Thoracic aorta (tissue), 2 donors: ENCODE measurements at regions not wholly inside any gene's neighbourhood (a gene's known extent, or its start where the extent isn't known, plus 50 kb on each side); places are given as distances from the start of the nearest gene placed in this dataset.

ENCODE experiments used
- ATAC-seq: fragments of 150-250 bp; one replicate; pipeline ENCODE4 v1.8.0; 2017; ENCODE audit warnings: low read depth; ENCODE audit not compliant: insufficient number of reproducible peaks, low FRiP score
- DNase-seq: peaks from one replicate; pipeline ENCODE4 v3.0.0-alpha.2; 2020; ENCODE audit warnings: low spot score
- H3K27ac ChIP-seq, 2 donors: fragments of 200-600 bp; sonication (generic); 1 replicate in 1 of 2; 2 replicates in 1 of 2; pipeline ENCODE4 v1.5.1; 2016; ENCODE audit warnings: mild to moderate bottlenecking in 2 of 2, moderate library complexity in 2 of 2
- H3K27me3 ChIP-seq: fragments of 200-600 bp; sonication (generic); replicated peaks from 2 replicates; pipeline ENCODE4 v1.6.0; 2016; ENCODE audit warnings: mild to moderate bottlenecking; ENCODE audit not compliant: insufficient read depth
- H3K36me3 ChIP-seq: fragments of 200-600 bp; sonication (generic); one replicate; pipeline ENCODE4 v1.5.1; 2016
- H3K4me1 ChIP-seq, 2 donors: fragments of 200-600 bp; sonication (generic); 1 replicate in 1 of 2; 2 replicates in 1 of 2; pipeline versions ENCODE4 v1.5.1 to v1.6.0; 2016; ENCODE audit warnings: low read depth in 2 of 2, mild to moderate bottlenecking in 1 of 2; ENCODE audit not compliant: control insufficient read depth in 1 of 2
- H3K4me3 ChIP-seq: fragments of 200-600 bp; sonication (generic); 2 replicates; pipeline ENCODE4 v1.5.1; 2016; ENCODE audit warnings: mild to moderate bottlenecking
- H3K9me3 ChIP-seq: fragments of 200-600 bp; sonication (generic); 2 replicates; pipeline ENCODE4 v1.5.1; 2016
- CTCF ChIP-seq: fragments of 200-600 bp; sonication (generic); IDR thresholded peaks from one replicate; pipeline ENCODE4 v1.5.1; 2019; ENCODE audit warnings: antibody characterized with exemption

- TF ChIP-seq CTCF, result no peak
- H3K27ac ChIP-seq, result no peak overlapping the region
Observed at GRCh38 chr13:74528734-74529513, 394.7 kb upstream of the KLF12 start.

GRCh38 chr13:74523057-74523456, 388.9 kb upstream of the KLF12 start:
- no peaks in the 10 kb centered on the region for H3K9me3 ChIP-seq
- H3K4me3 ChIP-seq, result no peak overlapping the region
- H3K36me3 ChIP-seq, result no peaks in the 10 kb centered on the region
- ATAC-seq (no peak), DNase-seq (no peak)
- H3K27ac ChIP-seq, result no peak overlapping the region
- no peaks in the 10 kb centered on the region for H3K27me3 ChIP-seq
- no peaks in the 10 kb centered on the region for H3K4me1 ChIP-seq
- no peak for TF ChIP-seq CTCF

More at GRCh38 chr13:74528734-74529513, 394.7 kb upstream of the KLF12 start:
- H3K4me3 ChIP-seq, result no peak overlapping the region
- H3K4me1 ChIP-seq, result no peaks in the 10 kb centered on the region
- H3K9me3 ChIP-seq, result no peaks in the 10 kb centered on the region
- ATAC-seq (no peak), DNase-seq (no peak)
- no peaks in the 10 kb centered on the region for H3K27me3 ChIP-seq
- H3K36me3 ChIP-seq, result no peaks in the 10 kb centered on the region

GRCh38 chr13:74511523-74511922, 377.3 kb upstream of the KLF12 start:
- Histone ChIP-seq H3K4me3 (no peak overlapping the region), H3K36me3 (no peaks in the 10 kb centered on the region), H3K9me3 (no peaks in the 10 kb centered on the region), H3K27ac (no peak overlapping the region), H3K27me3 (no peaks in the 10 kb centered on the region), H3K4me1 (no peaks in the 10 kb centered on the region)
- TF ChIP-seq CTCF, result no peak
- ATAC-seq (no peak), DNase-seq (no peak)

- Histone ChIP-seq H3K9me3 (no peaks in the 10 kb centered on the region), H3K27ac (no peak overlapping the region), H3K4me3 (no peak overlapping the region), H3K36me3 (no peaks in the 10 kb centered on the region), H3K4me1 (peaks cover 0 to 6% of the 10 kb centered on the region in 2 donors), H3K27me3 (no peaks in the 10 kb centered on the region)
- ATAC-seq (no peak), DNase-seq (no peak)
- TF ChIP-seq CTCF, result no peak
Observed at GRCh38 chr13:74487091-74487722, 353.0 kb upstream of the KLF12 start.

- H3K36me3 ChIP-seq, result no peaks in the 10 kb centered on the region
- H3K9me3 ChIP-seq, result no peaks in the 10 kb centered on the region
- ATAC-seq (no peak), DNase-seq (no peak)
- H3K27ac ChIP-seq, result no peak overlapping the region
- H3K4me1 ChIP-seq, result peaks cover 0 to 6% of the 10 kb centered on the region in 2 donors
- no peak for TF ChIP-seq CTCF
- no peaks in the 10 kb centered on the region for H3K27me3 ChIP-seq
- no peak overlapping the region for H3K4me3 ChIP-seq
Observed at GRCh38 chr13:74485757-74486156, 351.6 kb upstream of the KLF12 start.
